ENCODE measurements at regions not wholly inside any gene's neighbourhood (a gene's known extent, or its start where the extent isn't known, plus 50 kb on each side); places are given as distances from the start of the nearest gene placed in this dataset.

DNA sequence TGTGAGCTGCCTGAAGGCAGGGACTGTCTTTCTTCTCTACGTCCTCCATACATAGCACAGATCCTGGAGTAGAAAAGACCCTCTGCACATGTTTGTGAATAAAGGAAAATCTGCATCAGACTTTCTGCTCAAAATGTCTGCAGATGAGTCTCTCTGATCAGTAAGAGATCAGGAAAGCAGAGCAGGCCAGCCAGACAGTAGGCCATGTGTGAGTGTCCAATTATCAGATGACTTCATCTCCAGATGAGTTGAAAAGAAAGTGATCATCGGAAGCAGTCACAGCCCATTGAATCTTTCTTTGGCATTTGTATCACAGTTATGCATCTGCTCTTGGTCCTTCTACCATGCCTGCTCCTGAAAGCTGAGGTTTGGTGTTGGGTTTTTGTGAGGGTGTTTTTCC is 298.7 kb upstream of the NCAM1 start:
- Histone ChIP-seq H3K9ac (ENCODE audit: low read length) (no peak overlapping the region), H3K4me2 (ENCODE audit: low read length) (no peak overlapping the region), H3K9me3 (ENCODE audit: control insufficient read depth in 1 of 2, insufficient read depth in 1 of 2, low read depth in 1 of 2, low read length in 2 of 2) (no peaks in the 10 kb centered on the region), H2AFZ (ENCODE audit: low read depth, low read length, poor library complexity, severe bottlenecking) (no peak overlapping the region), H3K4me1 (ENCODE audit: control insufficient read depth in 1 of 2, insufficient read depth in 2 of 2, low read length in 2 of 2) (no peaks in the 10 kb centered on the region), H3K9me2 (ENCODE audit: insufficient read depth) (no peaks in the 10 kb centered on the region), H3K36me3 (ENCODE audit: control insufficient read depth in 1 of 2, insufficient read depth in 2 of 2, low read length in 2 of 2) (no peaks in the 10 kb centered on the region), H4K20me1 (ENCODE audit: insufficient read depth) (no peaks in the 10 kb centered on the region), H3K79me2 (ENCODE audit: insufficient read depth, low read length) (no peaks in the 10 kb centered on the region), H3K27me3 (ENCODE audit: insufficient read depth, low read length) (peaks cover 27% of the 10 kb centered on the region; the same call in 1 of the 2 replicates), H3K27ac (ENCODE audit: low read depth, low read length) (no peak overlapping the region), H3K4me3 (replicated peaks in 1 of 2; ENCODE audit: low read depth in 1 of 2, low read length in 2 of 2) (no peak overlapping the region)
- RAD21 ChIA-PET (ENCODE audit: low non-redundant PET in 1 of 2, low total read pairs in 2 of 2, uncharacterized antibody in 2 of 2, unreplicated experiment in 2 of 2): no interaction called here
- ATAC-seq (no peak), DNase-seq (ENCODE audit: low read depth, low spot score) (no peak)
- POLR2A ChIA-PET: no interaction called here
- CTCF ChIA-PET: no interaction called here
- TF ChIP-seq ZFX (IDR thresholded peaks at IDR 0.05) (no peak), CBX3 (IDR thresholded peaks at IDR 0.05; ENCODE audit: low read depth) (no peak), EZH2 (IDR thresholded peaks at IDR 0.05) (no peak), ZNF274 (IDR thresholded peaks at IDR 0.05; ENCODE audit: low read depth, low read length) (no peak)
- TF ChIP-seq, protein P1, sequence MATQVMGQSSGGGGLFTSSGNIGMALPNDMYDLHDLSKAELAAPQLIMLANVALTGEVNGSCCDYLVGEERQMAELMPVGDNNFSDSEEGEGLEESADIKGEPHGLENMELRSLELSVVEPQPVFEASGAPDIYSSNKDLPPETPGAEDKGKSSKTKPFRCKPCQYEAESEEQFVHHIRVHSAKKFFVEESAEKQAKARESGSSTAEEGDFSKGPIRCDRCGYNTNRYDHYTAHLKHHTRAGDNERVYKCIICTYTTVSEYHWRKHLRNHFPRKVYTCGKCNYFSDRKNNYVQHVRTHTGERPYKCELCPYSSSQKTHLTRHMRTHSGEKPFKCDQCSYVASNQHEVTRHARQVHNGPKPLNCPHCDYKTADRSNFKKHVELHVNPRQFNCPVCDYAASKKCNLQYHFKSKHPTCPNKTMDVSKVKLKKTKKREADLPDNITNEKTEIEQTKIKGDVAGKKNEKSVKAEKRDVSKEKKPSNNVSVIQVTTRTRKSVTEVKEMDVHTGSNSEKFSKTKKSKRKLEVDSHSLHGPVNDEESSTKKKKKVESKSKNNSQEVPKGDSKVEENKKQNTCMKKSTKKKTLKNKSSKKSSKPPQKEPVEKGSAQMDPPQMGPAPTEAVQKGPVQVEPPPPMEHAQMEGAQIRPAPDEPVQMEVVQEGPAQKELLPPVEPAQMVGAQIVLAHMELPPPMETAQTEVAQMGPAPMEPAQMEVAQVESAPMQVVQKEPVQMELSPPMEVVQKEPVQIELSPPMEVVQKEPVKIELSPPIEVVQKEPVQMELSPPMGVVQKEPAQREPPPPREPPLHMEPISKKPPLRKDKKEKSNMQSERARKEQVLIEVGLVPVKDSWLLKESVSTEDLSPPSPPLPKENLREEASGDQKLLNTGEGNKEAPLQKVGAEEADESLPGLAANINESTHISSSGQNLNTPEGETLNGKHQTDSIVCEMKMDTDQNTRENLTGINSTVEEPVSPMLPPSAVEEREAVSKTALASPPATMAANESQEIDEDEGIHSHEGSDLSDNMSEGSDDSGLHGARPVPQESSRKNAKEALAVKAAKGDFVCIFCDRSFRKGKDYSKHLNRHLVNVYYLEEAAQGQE (IDR thresholded peaks at IDR 0.05; ENCODE audit: low read depth): no peak
- no TSS peak for BruUV-seq (replicated peaks)
- intact Hi-C loops (cut with micrococcal nuclease): no loop called here

DNA sequence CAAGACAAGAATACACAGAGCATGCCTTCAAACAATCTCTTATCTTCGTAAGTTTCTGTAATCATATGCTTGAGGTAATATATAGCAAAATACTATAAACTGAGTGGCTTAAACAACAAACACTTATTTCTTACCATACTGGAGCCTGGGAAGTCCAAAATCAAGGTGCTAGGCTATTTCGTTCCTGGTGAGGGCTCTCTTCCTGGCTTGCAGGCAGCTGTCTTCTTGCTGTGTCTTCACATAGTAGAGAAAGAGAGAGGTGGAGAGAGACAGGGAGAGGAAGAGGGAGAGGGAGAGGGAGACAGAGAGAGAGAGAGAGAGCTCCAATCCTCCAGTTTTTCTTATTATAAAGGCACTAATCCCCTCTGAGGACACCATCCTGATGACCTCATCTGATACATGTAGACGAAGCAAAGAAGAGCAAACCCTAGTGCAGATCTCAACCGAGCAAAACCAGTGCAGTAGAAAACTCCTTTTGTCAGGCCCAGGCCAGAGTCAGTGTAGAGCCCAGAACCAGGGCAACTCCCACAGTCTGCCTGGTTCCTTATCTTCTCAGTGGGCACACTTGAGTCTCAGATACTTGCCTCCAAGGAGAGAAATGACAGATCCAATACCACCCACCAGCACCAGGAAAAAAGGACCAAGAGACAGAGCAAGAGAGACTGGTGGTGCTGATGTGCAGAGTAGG is 297.1 kb upstream of the NCAM1 start:
- Histone ChIP-seq H3K9me3 (ENCODE audit: control insufficient read depth in 1 of 2, insufficient read depth in 1 of 2, low read depth in 1 of 2, low read length in 2 of 2) (no peaks in the 10 kb centered on the region), H3K4me1 (ENCODE audit: control insufficient read depth in 1 of 2, insufficient read depth in 2 of 2, low read length in 2 of 2) (no peaks in the 10 kb centered on the region), H3K27me3 (ENCODE audit: insufficient read depth, low read length) (peaks cover 27% of the 10 kb centered on the region; the same call in 1 of the 2 replicates), H3K79me2 (ENCODE audit: insufficient read depth, low read length) (no peaks in the 10 kb centered on the region), H3K4me2 (ENCODE audit: low read length) (no peak overlapping the region), H2AFZ (ENCODE audit: low read depth, low read length, poor library complexity, severe bottlenecking) (no peak overlapping the region), H3K9ac (ENCODE audit: low read length) (no peak overlapping the region), H3K27ac (ENCODE audit: low read depth, low read length) (no peak overlapping the region), H3K4me3 (replicated peaks in 1 of 2; ENCODE audit: low read depth in 1 of 2, low read length in 2 of 2) (no peak overlapping the region), H3K9me2 (ENCODE audit: insufficient read depth) (no peaks in the 10 kb centered on the region), H3K36me3 (ENCODE audit: control insufficient read depth in 1 of 2, insufficient read depth in 2 of 2, low read length in 2 of 2) (no peaks in the 10 kb centered on the region), H4K20me1 (ENCODE audit: insufficient read depth) (no peaks in the 10 kb centered on the region)
- RAD21 ChIA-PET (ENCODE audit: low non-redundant PET in 1 of 2, low total read pairs in 2 of 2, uncharacterized antibody in 2 of 2, unreplicated experiment in 2 of 2): no interaction called here
- POLR2A ChIA-PET: no interaction called here
- DNase-seq (ENCODE audit: low read depth, low spot score) (no peak), ATAC-seq (no peak)
- no TSS peak for BruUV-seq (replicated peaks)
- CTCF ChIA-PET: no interaction called here
- intact Hi-C loops (cut with micrococcal nuclease): no loop called here
- TF ChIP-seq JUND (IDR thresholded peaks at IDR 0.05) (no peak), POLR2A (IDR thresholded peaks at IDR 0.05; ENCODE audit: borderline replicate concordance, extremely low read depth, insufficient read depth, insufficient read length) (no peak), ZNF274 (IDR thresholded peaks at IDR 0.05; ENCODE audit: low read depth, low read length) (no peak), TCF7L2 (IDR thresholded peaks at IDR 0.05; ENCODE audit: borderline replicate concordance, extremely low read depth, insufficient read depth, insufficient read length) (no peak), SRF (IDR thresholded peaks at IDR 0.05; ENCODE audit: low read depth) (no peak), FOSL1 (IDR thresholded peaks at IDR 0.05; ENCODE audit: low read depth) (no peak), ZFX (IDR thresholded peaks at IDR 0.05) (no peak), RAD21 (IDR thresholded peaks at IDR 0.05; ENCODE audit: low read depth) (no peak), YY1 (IDR thresholded peaks at IDR 0.05; ENCODE audit: extremely low read depth, insufficient replicate concordance, low read depth, low read length) (no peak)
- TF ChIP-seq, protein P2, sequence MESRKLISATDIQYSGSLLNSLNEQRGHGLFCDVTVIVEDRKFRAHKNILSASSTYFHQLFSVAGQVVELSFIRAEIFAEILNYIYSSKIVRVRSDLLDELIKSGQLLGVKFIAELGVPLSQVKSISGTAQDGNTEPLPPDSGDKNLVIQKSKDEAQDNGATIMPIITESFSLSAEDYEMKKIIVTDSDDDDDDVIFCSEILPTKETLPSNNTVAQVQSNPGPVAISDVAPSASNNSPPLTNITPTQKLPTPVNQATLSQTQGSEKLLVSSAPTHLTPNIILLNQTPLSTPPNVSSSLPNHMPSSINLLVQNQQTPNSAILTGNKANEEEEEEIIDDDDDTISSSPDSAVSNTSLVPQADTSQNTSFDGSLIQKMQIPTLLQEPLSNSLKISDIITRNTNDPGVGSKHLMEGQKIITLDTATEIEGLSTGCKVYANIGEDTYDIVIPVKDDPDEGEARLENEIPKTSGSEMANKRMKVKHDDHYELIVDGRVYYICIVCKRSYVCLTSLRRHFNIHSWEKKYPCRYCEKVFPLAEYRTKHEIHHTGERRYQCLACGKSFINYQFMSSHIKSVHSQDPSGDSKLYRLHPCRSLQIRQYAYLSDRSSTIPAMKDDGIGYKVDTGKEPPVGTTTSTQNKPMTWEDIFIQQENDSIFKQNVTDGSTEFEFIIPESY (IDR thresholded peaks at IDR 0.05; ENCODE audit: extremely low read depth, insufficient replicate concordance, low read length): no peak

All from HCT116 (cell line).